ENCODE measurements at regions not wholly inside any gene's neighbourhood (a gene's known extent, or its start where the extent isn't known, plus 50 kb on each side); places are given as distances from the start of the nearest gene placed in this dataset.

DNA sequence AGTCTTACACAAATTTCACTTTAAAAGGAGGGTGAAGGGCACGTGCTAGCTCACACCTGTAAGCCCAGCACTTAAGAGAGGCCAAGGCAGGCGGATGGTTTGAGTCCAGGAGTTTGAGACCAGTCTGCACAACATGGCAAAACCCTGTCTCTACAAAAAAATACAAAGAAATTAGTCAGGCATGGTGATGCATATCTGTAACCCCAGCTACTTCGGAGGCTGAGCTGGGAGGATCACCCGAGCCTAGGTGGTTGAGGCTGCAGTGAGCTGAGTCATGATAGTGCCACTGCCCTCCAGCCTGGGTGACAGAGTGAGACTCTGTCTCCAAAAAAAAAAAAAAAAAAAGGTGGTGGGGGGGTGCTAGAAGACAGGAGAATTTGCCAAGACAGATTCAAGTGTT, 237.3 kb upstream of the KLF14 start:
- DNase-seq = no peak
- no peak overlapping the region for H3K4me3 Mint-ChIP-seq

DNA sequence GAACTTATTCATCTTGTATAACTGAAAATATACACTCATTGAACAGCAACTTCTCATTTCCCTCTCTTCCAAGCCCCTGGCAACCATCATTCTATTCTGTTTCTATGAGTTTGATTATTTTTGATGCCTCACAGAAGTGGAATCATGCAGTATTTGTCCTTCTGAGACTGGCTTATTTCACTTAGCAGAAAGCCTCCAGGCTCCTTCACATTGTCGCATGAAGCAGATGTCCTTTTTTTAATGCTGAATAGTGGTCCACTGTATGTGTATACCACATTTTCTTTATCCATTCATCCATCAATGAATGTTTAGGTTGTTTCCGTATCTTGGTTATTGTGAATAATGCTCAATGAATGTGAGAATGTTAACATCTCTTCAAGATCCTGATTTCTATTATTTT, 238.2 kb upstream of the KLF14 start:
- H3K27ac ChIP-seq (ENCODE audit: low read depth in 1 of 2, low read length in 2 of 2) = no peak overlapping the region
- H3K36me3 ChIP-seq (replicated peaks in 1 of 2; ENCODE audit: control insufficient read depth in 1 of 2, insufficient read depth in 2 of 2, low read length in 2 of 2) = peaks cover 0 to 15% of the 10 kb centered on the region in 2 donors
- H3K4me3 Mint-ChIP-seq = no peak overlapping the region
- H3K4me1 ChIP-seq (ENCODE audit: control insufficient read depth in 1 of 2, insufficient read depth in 2 of 2, low read length in 2 of 2) = no peaks in the 10 kb centered on the region
- H3K36me3 Mint-ChIP-seq = peaks cover 20 to 29% of the 10 kb centered on the region in 2 donors
- no peak for DNase-seq
- H3K4me2 ChIP-seq (replicated peaks; ENCODE audit: extremely low read depth, low read length, poor library complexity, severe bottlenecking) = no peak overlapping the region
- H3K4me3 ChIP-seq (replicated peaks in 1 of 3; ENCODE audit: low read depth in 2 of 3, low read length in 3 of 3) = no peak overlapping the region
- no peaks in the 10 kb centered on the region for H3K27me3 Mint-ChIP-seq (ENCODE audit: low read depth in 3 of 3)
- no peaks in the 10 kb centered on the region for H3K27me3 ChIP-seq (ENCODE audit: control insufficient read depth in 2 of 2, insufficient read depth in 2 of 2, low read length in 2 of 2)
- no peak overlapping the region for H2AFZ ChIP-seq (ENCODE audit: insufficient read depth, low read depth, low read length, poor library complexity, severe bottlenecking)
- H3K9me3 ChIP-seq (replicated peaks in 1 of 2; ENCODE audit: control insufficient read depth in 1 of 2, insufficient read depth in 1 of 2, low read length in 2 of 2) = peaks cover 9 to 14% of the 10 kb centered on the region in 2 donors
- H3K4me1 Mint-ChIP-seq = peaks cover 7% of the 10 kb centered on the region
- intact Hi-C loops (cut with micrococcal nuclease) = no loop called here
- H3K9ac ChIP-seq (ENCODE audit: insufficient read depth, low read length, poor library complexity, severe bottlenecking) = no peak overlapping the region
- no CpG with 5 or more reads among the region's 2 CpGs for WGBS (ENCODE audit: insufficient coverage)
- TF ChIP-seq, protein P1, sequence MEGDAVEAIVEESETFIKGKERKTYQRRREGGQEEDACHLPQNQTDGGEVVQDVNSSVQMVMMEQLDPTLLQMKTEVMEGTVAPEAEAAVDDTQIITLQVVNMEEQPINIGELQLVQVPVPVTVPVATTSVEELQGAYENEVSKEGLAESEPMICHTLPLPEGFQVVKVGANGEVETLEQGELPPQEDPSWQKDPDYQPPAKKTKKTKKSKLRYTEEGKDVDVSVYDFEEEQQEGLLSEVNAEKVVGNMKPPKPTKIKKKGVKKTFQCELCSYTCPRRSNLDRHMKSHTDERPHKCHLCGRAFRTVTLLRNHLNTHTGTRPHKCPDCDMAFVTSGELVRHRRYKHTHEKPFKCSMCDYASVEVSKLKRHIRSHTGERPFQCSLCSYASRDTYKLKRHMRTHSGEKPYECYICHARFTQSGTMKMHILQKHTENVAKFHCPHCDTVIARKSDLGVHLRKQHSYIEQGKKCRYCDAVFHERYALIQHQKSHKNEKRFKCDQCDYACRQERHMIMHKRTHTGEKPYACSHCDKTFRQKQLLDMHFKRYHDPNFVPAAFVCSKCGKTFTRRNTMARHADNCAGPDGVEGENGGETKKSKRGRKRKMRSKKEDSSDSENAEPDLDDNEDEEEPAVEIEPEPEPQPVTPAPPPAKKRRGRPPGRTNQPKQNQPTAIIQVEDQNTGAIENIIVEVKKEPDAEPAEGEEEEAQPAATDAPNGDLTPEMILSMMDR (IDR thresholded peaks at IDR 0.05) = no peak
- H3K27ac Mint-ChIP-seq = no peak overlapping the region
- peaks cover 3 to 20% (median 13%) of the 10 kb centered on the region in 7 donors for H3K9me3 Mint-ChIP-seq
- H3K79me2 ChIP-seq (ENCODE audit: insufficient read depth, low read length) = no peaks in the 10 kb centered on the region
- peaks cover 51% of the 10 kb centered on the region for H4K20me1 ChIP-seq (ENCODE audit: insufficient read depth, low read length)

More for the DNA sequence above, 237.3 kb upstream of the KLF14 start:
- H4K20me1 ChIP-seq (ENCODE audit: insufficient read depth, low read length) = peaks cover 59% of the 10 kb centered on the region
- H3K4me3 ChIP-seq (replicated peaks in 1 of 3; ENCODE audit: low read depth in 2 of 3, low read length in 3 of 3) = no peak overlapping the region
- H3K36me3 Mint-ChIP-seq = peaks cover 21 to 37% of the 10 kb centered on the region in 2 donors
- peaks cover 3 to 24% of the 10 kb centered on the region in 2 donors for H3K36me3 ChIP-seq (replicated peaks in 1 of 2; ENCODE audit: control insufficient read depth in 1 of 2, insufficient read depth in 2 of 2, low read length in 2 of 2)
- 91% methylated on average over 3 of the region's 4 CpGs for WGBS (ENCODE audit: insufficient coverage)
- H3K9ac ChIP-seq (ENCODE audit: insufficient read depth, low read length, poor library complexity, severe bottlenecking) = no peak overlapping the region
- no peaks in the 10 kb centered on the region for H3K4me1 ChIP-seq (ENCODE audit: control insufficient read depth in 1 of 2, insufficient read depth in 2 of 2, low read length in 2 of 2)
- no peak overlapping the region for H3K27ac ChIP-seq (ENCODE audit: low read depth in 1 of 2, low read length in 2 of 2)
- TF ChIP-seq, protein P1 (IDR thresholded peaks at IDR 0.05) = no peak
- no peaks in the 10 kb centered on the region for H3K79me2 ChIP-seq (ENCODE audit: insufficient read depth, low read length)
- intact Hi-C loops (cut with micrococcal nuclease) = no loop called here
- no peak overlapping the region for H2AFZ ChIP-seq (ENCODE audit: insufficient read depth, low read depth, low read length, poor library complexity, severe bottlenecking)
- peaks cover 9 to 14% of the 10 kb centered on the region in 2 donors for H3K9me3 ChIP-seq (replicated peaks in 1 of 2; ENCODE audit: control insufficient read depth in 1 of 2, insufficient read depth in 1 of 2, low read length in 2 of 2)
- H3K27ac Mint-ChIP-seq = no peak overlapping the region
- no peak overlapping the region for H3K4me2 ChIP-seq (replicated peaks; ENCODE audit: extremely low read depth, low read length, poor library complexity, severe bottlenecking)
- H3K27me3 ChIP-seq (ENCODE audit: control insufficient read depth in 2 of 2, insufficient read depth in 2 of 2, low read length in 2 of 2) = no peaks in the 10 kb centered on the region
- no peaks in the 10 kb centered on the region for H3K27me3 Mint-ChIP-seq (ENCODE audit: low read depth in 3 of 3)
- peaks cover 7% of the 10 kb centered on the region for H3K4me1 Mint-ChIP-seq
- H3K9me3 Mint-ChIP-seq = peaks cover 3 to 20% (median 13%) of the 10 kb centered on the region in 7 donors

All from CD14-positive monocyte (primary cell).